Myocyte (in vitro differentiated cells): ENCODE measurements at regions not wholly inside any gene's neighbourhood (a gene's known extent, or its start where the extent isn't known, plus 50 kb on each side); places are given as distances from the start of the nearest gene placed in this dataset.
"Not testable (repeated sequence)": the region's sequence is repeated elsewhere in the genome, so short reads cannot be mapped to it uniquely, and the experiment has no call there.

ENCODE experiments used
- DNase-seq: peaks from one replicate; pipeline ENCODE4 v3.0.0-alpha.2; 2012; ENCODE audit warnings: low read depth

DNA sequence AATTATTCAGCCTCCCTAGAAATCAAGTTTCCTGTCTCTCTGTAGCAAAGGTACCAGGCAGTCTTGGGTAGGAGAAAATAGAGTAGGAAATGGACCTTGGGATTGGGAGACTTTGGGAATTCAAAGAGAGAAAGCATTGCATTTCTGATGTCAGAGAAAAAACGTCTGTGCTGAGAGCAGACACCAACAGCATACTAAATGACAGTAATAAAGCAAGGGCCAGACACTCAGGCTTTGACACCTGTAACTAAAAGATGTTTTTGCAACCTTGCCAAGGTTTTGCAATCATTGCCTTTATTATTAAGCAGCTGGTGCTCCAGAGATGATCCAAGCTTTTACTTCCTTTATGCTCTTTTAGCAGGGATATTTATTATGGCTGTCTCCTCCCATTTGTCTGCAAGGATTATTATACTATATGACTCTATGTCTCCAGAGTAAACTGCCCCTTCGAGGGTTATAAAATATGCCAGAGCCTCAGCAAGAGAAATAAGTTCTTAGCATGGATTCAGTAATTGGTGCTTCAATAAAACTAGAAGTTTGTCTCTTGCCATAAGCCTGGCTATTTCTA is 85.2 kb upstream of the GRAMD1B start:
- no peak for DNase-seq

DNA sequence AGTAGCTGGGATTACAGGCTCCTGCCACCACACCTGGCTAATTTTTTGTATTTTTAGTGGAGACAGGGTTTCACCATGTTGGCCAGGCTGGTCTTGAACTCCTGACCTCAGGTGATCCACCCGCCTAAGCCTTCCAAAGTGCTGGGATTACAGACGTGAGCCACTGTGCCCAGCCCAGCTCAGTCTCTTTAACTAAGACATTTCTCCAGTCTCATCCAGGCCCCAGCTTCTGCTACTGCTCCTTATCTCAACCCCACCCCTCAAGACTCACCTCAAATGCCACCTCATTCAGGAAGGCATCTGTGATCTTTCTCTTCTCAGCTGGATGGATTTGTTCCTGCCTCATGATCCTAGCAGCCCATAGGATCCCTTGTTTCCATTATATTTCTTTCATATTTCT is 85.9 kb upstream of the GRAMD1B start:
- not testable (repeated sequence) for DNase-seq

DNA sequence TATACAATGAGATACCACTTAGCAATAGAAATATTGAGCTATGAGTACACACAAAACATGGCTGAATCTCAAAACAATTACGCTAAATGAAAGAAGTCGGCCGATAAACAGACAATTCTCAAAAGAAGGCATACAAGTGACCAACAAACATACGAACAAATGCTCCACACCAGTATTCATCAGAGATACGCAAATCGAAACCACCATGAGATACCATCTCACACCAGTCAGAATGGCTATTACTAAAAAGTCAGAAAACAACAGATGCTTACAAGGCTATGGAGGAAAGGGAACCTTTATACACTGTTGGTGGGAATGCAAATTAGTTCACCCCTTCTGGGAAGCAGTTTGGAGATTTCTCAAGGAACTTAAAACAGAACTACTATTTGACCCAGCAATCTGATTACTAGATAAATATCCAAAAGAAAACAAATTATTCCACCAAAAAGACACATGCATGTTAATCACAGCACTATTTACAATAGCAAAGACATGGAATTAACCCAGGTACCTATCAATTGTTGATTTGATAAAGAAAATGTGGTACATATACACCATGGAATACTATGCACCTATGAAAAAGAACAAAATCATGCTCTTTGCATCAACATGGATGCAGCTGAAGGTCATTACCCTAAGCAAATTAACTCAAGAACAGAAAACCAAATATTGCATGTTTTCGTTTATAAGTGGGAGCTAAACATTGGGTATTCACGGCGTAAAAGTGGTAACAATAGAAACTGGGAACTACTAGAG is 90.9 kb upstream of the GRAMD1B start:
- no peak for DNase-seq

DNA sequence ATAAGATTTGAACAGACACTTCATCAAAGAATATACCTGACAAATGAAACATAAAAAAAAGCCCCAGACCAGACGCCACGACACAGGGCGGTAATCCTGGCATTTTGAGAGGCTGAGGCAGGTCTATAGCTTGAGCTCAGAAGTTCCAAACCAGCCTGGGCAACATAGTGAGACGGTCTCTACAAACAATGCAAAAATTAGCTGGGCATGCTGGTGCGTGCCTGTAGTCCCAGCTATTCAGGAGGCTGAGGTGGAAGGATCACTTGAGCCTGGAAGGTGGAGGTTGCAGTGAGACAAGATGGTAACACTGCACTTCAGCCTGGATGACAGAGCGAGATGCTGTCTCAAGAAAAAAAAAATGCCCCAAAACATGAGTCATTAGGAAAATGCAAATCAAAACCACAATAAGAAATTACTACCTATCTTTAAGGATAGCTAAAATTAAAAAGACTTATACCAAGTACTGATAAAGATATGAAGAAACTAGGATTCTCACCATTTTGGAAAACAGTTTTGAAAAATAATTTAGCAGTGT is 91.7 kb upstream of the GRAMD1B start:
- no peak for DNase-seq

DNA sequence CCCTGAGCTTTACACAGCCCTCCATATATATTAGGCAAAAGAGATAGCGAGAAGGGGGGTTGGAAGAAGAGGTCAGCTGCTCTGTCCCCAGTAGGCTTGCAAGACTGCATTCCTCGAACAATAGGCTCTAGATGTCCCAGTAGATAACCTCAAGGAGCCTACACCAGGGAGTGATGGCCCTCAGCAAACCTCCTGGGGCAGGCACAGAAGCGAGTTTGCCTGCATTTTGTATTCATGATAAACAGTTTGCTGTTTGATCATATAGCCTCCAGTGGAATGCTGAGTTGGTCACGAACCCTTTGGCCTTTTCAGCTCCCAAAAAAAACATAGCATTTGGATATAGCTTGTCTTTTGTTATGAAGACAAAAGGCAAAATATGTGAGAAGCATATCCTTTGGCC is 95.1 kb upstream of the GRAMD1B start:
- no peak for DNase-seq

DNA sequence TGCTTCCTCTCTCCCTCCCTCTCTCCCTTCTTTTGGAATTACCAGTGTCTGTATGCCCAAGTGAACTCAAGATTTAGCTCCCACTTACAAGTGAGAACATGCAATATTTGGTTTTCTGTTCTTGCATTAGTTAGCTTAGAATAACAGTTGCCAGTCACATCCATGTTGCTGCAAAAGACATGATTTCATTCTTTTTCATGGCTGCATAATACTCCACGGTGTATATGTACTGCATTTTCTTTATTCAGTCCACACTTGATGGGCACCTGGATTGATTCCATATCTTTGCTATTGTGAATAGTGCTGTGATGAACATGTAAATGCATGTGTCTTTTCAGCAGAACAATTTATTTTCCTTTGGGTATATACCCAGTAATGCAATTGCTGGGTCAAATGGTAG is 97.5 kb upstream of the GRAMD1B start:
- not testable (repeated sequence) for DNase-seq

DNA sequence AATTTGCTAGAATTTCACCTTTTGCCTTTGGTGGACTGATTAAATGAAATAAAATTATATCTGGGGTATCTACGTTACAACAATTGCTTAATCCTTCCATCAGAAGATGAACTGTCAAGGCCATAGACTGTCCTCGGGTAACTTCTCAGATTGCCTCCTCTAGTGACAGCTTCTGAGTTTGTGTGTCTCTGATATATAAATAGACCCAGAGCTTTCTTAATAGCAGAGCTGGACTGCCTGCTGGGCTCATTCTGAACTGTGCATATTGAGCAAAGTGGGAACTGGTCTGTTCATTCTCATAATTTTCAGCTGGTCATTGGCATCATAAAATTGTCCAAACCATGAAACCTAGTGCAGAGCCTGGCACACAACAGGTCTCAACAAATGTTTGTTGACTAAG is 99.1 kb upstream of the GRAMD1B start:
- DNase-seq = peak; percentile 14

DNA sequence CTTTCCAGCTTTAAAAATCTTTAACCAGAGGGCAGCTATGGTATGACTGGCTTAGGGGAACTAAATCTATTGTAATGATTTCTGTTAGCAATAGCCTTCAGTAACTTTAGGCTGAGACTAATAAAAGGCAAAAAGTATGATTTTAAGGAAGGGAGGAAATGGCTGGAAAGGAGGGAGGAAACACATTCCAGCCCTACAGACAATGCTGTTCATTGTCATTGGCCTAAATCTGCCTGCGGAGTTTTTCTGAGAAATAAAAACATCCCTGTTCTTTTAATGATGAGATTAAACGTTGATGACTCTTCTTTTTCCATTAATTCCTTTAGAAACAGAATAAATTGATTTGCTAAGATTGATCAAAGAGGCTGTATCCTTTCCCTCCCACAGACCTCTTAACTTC is 99.6 kb upstream of the GRAMD1B start:
- DNase-seq = no peak

DNA sequence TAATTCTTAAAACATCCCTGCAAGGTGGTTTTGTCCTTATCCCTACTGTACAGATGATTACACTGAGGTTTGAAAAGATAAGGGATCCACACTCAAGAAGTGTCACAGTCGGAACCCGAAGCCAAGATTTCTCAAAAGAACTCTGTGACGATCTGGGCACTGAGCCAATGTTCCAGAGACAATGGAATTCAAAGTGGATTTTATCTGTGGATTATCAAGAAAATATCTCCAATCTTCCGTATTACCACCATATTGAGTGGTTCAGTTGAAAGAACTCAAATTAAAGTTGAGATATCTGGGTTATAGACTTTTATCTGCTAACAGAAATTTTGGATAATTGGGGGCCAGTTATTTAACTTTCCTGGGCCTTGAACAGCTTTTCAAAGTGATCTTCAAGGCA is 100.0 kb upstream of the GRAMD1B start:
- DNase-seq = no peak

DNA sequence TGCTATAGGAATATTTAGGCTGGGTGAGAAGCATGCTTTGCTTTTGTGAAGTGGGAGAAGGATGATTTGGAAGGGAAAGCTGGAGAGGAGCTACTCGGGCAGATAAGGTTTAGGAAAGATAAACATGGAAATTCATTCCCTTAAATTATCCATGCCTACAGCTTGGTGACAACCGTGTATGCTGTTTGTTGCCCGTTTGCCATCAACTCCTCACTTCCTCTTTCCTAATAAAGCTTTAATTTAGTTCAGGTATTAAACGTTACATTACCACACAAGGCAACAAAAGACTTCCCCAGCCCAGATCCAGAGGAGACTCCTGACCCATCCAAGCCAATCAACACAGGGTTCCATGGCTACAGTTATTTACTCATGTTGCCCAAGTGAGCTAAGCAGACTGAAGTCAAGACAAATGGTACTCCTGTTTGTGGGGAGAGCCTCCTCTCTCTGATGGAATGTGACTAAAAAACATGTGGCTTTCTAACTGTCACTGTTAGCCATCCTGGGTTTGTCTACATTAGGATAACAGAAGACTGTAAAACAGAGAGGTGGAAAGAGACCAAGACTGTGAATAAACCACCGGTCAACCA is 101.7 kb upstream of the GRAMD1B start:
- DNase-seq = no peak

DNA sequence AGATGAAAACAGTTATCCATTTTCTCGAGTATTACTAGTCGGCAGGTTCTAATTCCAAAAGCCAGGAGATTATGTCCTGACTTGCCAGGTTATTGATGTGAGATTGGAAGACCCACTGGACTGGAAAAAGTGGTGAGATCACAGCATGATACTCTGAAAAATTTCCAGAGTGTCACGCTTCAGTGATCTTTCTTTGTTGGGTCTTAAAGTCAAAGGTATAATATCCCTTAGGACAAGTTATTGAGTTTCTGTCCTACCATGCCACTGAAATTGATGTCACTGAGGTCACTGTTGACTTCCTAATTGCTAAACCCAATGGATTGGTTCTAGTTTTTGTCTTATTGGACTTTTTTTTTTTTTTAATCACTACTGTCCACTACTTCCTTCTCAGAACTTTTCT is 104.5 kb upstream of the GRAMD1B start:
- no peak for DNase-seq

DNA sequence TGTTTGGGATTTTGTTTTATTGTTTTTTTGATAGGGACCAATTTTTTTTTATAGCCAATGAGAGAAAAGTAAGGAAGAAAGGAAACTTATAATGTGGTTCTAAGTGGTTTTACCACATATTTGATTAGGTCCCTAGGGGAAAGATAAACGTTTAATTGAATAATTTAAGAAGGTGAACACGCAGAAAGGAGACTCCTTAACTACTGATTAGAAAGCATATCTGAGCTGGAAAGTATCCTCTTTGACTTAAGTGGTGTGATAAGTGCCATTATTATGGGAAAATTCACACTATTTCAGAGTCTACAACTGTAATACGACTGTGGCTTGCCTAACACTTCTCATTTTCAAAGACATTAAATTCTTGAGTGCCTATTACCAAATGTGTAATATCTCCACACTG is 106.5 kb upstream of the GRAMD1B start:
- no peak for DNase-seq

DNA sequence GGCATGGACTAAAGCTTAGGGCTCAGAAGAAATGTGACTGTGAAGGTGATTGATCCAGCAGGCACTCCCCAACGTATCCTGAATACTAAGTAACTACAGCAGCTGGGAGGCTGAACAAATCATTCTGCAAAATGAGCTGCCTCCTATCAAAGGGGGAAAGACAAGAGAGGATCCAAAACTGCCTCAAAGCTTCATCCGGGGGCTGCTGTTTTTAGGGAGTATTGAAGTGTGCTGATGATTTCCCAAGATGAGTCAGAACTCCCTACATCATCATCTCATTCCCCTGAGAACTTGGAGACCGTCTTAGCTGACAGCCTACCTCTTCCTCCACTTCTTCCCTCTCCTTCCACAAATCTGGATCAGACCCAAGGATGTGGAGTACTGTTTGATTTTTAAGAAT is 108.4 kb upstream of the GRAMD1B start:
- DNase-seq = no peak

DNA sequence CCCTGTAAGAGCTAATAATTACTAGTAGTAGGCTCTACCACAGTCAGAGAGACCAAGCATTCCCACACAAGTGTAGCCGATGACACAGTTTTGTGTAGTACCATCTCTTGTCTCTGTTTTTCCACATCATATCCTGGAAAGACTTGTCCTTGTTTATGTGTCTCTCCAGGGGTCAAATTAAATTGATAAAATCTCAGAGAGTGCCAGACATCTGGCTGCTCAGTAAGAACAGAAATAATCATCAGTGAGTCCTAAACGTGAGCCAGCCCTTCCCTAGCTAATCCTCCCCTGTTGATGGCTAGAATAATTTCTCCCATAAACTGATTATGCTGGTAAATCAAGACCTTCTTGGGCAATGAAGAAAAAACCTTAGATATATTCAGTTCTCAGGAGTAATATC is 111.4 kb upstream of the GRAMD1B start:
- DNase-seq = no peak

DNA sequence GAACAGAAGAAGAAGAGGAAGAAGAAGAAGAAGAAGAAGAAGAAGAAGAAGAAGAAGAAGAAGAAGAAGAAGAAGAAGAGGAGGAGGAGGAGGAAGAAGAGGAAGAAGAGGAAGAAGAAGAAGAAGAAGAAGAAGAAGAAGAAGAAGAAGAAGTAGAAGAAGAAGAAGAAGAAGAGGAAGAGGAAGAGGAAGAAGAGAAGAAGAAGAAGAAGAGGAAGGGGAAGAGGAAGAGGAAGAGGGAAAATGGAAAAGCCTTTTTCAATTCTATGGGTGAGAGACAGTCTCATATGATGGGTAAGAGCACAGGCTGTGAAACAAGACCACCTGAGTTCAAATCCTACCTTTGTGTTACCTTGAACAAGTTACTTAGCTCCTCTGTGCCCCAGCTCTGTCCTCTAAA is 111.9 kb upstream of the GRAMD1B start:
- DNase-seq = not testable (repeated sequence)

DNA sequence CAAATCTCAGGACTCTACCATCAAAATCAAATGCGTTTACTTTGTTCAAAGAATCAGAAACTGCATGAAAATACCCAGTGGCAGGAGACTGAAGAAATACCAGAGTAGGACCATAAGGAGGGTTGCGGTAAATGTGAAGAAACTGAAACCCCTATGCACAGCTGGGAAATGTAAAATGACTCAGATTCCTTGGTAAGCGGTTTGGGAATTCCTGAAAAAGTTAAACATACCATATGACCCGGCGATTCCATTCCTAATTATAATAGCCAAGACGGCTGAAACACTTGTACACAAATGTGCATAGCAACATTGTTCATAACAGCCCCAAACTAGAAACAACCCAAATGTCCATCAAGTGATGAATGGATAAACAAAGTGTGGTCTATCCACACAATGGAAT is 114.1 kb upstream of the GRAMD1B start:
- DNase-seq = no peak

DNA sequence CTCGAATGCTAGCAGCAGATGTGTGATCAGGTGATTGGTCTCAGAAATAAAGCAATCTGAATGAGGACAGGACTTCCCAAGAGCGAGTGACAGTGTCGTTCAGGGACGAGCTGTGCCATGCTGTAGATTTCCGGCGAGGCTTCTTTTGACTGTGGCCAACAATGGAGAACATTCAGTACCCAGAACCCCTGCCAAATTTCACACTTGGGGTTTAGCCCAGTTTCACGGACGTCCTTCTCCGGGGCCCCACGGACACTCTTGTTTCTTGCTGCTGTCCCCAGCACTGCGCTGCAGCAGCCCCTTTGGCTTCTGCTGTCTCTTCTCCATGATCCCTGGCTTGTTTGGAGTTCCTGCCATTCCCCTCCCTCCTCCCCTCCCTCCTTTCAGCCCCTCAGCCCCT is 115.1 kb upstream of the GRAMD1B start:
- DNase-seq = no peak

DNA sequence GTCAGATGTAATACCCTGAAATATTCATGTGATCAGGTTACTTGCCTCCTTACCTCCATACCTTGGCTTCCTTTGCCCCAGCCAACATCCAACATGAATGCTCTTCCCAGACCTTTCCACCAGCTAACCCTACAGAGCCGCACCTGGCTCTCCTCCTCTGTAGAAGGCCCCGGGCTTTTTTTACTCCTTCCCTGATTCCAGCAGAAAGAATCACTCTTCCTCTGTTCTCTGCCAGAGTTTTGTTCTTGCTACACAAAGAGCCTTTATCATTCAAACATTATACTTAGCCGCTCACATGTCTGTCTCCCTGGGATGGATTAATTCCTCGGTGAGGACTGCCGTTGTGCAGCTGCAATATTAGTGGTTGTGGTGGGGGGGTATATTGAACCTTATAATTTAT is 116.8 kb upstream of the GRAMD1B start:
- DNase-seq = no peak

DNA sequence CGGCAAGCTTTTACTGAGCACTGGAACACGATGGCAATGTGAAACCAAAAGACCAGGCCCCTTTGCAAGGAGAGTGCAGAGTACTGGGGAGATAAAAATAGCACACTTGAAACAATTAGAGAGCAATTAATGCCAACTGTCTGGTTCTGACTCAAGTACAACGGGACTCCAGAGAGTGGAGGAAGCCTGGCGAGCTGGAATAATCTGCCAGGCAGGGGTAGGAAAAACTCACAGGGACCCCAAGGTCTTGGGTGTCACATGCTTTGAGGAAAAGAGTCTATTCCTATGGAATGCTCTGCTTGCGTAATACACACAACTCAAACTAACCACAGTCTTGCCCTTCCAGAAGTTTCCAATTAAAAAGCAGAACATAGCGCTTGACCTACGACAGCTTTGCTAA is 113.0 kb upstream of the CLMP start:
- peak; percentile 53 for DNase-seq

DNA sequence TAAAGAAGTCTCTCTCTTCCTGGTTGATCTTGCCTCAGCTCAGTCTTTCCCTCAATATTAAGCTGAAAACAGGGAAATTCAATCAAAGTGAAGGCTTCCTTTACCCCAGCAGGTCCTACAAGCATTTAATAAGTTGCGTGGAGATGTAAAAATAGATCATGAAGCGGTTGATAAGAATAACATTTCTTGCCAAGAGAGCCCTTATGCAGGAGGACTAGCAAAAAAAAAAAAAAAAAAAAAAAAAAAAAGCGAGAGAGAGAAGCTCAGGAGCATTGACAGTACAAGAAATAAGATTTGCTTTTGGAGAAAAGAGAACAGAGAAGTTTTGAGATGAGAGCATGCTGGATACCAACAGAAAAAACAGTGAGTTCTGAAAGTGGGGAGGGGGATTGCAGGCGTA is 112.2 kb upstream of the CLMP start:
- DNase-seq = no peak

DNA sequence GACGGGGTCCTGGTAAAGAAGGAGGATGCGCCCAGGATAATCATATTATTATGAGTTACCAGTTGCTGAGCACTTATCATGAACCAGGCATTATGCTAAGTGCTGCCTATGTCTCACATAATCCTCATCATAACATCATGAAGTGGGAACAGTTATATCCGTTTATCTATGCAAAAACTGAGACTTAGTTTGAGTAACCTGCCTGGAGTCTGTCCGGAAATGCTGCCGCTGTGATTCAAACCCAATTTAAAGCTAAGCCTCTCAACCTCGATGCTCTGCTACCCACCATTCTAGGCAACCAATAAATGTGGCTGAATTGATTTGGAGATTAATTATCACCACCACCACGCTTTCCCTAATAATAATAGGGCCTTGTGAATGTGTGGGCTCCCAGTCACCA is 111.5 kb upstream of the CLMP start:
- no peak for DNase-seq

DNA sequence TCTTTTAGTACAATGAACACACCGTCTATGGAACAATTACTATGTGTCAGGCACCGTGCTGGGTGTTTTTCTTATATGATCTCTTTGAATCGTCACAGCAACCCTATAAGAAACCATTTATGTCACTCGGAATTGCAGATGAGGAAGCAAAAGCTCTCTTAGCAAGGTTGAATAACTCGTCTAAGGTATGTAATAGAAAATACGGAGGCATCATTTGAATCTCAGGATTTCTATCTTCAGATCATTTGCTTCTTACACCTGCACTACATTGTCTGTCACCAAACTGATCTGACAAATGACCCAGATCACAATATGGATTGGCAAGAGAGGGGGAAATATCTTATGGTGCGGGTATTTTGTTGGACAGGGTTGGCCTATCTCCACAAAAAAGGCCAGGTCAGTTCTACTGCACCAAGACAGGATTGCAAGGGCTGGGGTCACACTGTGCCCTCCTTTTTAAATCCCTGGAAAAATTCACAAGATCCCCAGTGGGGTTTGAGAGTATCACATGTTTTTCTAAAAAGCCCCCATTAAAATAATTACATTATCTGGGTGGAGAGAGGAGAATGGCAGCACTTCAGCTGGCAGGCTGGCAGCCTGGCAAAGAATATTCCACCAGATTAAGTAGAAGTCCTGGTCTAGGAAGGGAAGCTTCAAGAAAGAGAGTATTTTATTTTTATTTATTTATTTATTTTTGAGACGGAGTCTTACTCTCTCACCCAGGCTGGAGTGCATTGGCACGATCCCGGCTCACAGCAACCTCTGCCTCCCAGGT is 110.7 kb upstream of the CLMP start:
- DNase-seq = no peak
